Activated T-cell treated with anti-CD3 and anti-CD28 coated beads, Interleukin-2, amount 50 U/mL, for 1 hour (primary cell): ENCODE measurements at regions not wholly inside any gene's neighbourhood (a gene's known extent, or its start where the extent isn't known, plus 50 kb on each side); places are given as distances from the start of the nearest gene placed in this dataset.
A peak's percentile ranks its signal among the peaks of the same experiment; 100 is the strongest.

Source experiments
- DNase-seq: peaks from one replicate; pipeline ENCODE4 v3.0.0-alpha.2; 2020

DNA sequence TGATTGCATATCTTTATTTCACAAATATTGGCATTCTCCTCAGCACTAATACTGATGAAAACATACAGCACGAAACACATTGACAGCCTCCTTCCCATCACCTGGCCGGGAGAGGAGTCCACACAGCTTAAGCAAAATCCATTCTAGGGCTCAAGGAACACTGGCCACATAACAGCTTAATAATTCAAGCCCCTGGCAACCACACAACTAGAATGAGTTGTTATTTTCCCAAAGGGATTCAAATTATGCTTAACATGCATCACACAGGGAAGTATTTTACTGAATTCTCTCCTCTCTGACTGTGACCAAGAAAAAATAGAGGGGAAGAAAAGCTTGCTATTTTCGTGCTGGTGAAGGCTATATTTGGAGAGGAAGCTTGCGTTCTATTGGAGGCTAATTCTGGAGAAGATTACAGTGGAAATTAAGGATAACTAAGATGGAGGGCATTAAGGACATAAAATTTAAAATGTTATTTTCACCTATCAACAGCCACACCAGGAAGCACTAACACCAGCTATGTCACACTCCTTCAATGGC, 198.5 kb downstream of the ADGRG6 start:
- no peak for DNase-seq

DNA sequence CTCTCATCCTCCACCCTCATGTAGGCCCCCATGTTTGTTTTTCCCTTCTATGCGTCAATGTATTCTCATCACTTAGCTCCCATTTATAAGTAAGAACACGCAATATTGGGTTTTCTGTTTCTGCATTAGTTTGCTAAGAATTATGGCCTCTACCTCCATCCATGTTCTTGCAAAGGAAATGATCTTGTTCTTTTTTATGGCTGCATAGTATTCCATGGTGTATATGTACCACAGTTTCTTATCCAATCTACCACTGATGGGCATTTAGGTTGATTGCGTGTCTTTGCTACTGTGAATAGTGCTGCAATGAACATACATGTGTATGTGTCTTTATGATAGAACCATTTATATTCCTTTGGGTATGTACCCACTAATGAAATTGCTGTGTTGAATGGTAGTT, 200.0 kb downstream of the ADGRG6 start:
- no peak for DNase-seq

DNA sequence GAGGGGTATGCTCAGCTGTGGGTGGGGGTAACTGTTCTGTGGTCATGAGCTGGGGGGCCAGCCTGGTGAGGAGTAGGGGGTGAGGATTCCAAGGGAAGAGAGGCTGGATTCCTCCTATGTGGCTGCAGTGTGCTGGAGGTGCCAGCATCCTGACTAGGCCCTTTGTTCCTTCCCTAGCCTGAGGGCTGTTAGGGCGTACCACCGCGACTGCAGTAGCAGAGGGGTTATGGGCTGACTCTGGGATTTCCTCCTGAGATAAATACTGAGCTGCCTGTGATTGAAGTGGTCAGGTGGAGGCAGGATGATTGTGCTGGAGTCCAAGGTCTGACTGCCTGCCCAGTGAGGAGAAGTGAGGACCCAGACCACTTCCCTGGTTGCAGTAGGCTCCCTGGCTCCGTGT, 205.3 kb downstream of the ADGRG6 start:
- no peak for DNase-seq

DNA sequence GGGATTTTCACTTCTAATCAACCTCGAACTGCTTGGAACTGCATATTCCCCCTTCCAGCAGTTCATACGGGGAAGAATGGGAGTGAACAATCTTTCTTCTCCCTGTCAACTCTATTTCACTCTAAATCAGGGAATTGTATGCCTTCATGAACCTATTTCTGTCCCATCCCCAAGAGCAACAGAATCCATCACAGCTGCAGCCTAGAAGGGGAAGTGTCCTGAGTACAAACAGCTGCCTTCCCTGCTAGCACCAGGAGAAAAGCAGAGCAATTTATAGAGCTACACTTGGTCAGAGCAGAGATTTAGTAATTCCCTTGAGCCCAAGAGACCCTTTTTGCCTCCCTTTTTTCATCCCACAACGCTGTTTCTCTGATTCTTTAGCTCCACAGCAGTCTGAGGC, 208.4 kb downstream of the ADGRG6 start:
- no peak for DNase-seq

DNA sequence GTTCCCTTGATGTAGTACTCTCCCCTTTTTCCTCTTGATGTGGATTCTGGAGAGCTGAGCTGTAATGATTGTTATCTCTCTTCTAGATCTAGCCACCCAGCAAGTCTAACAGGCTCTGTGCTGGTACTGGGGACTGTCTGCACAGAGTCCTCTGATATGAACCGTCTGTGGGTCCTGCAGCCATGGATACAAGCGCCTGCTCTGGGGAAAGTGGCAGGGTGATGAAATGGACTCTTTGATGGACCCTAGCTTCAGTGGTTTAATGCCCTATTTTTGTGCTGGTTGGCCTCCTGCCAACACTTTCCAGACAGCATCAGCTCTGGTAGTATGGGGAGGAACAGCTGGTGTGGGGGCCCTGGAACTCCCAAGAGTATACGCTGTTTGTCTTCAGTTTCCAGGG, 216.3 kb downstream of the ADGRG6 start:
- no peak for DNase-seq

DNA sequence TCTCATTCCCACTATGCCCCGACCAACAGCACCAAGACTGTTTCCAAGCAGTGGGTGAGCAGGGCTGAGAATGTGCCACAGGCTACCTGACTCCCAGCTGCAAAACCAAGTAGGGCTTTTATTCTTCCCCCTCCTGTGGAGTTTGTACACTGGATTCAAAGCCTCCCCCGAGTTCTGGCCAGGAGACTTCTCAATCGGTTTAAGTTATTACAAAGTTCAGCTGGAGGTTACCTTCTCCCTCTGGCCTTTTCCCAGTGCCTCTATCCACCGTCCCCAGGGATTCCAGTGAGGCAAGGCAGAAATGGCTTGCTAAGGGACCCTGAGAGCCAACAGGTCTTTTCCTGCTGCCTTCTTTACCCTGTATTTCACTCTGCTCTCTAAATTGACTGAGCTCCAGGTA, 217.0 kb downstream of the ADGRG6 start:
- DNase-seq, result no peak

DNA sequence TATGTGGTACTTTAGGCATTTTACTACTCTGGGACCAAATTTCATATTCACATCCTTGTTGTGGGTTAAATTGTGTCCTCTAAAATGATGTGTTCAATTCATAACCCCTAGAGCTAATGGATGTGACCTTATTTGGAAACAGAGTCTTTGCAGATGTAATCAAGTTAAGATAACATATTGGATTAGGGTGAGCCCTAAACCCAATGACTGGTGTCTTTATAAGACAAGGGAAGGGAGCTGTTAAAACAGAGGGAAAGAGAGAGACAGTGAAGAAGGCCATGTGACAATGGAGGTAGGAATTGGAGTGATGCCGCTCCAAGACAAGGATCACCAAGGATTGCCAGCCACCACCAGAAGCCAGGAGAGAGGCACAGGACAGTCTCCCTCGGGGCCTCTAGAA, 220.0 kb downstream of the ADGRG6 start:
- DNase-seq, result no peak

DNA sequence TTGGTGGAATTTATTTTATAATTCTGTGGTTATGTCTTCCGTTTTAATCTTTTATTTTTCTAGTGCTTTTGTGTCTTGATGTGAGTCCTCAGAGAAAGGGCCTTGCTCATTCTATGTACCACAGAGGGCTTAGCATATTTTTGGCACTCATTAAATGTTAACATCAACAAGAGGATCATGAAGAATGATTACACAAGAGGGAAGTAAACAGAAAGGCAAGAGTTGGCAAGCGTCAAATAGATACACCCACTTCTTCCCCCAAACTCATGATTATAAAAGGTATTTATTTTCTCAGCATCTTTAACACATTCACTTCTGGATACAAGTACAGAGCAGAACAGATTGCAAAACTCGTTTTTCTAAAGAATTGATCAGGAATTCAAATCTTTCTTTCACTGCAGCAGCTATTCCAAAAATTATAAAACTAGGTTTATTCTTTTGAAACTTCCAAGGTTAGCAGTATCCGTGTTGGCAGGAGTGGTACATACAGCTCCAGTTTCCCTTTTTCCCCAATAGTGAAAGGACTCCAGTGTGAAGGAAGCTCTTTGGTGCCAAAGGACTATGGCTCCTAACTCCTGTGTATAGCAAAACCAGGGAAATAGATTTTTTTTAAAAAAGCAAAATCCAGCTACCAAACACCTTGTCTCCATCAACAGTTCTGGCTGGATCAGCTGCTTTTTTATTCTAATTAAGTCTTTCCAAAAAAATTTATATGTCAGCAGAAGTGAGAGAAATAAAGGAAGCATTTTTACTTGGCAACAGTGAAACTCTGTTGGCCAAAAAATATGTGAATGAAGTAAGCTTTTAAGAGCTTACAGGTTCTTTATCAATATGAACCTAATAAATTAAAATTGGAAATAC, 221.9 kb downstream of the ADGRG6 start:
- DNase-seq, result no peak

DNA sequence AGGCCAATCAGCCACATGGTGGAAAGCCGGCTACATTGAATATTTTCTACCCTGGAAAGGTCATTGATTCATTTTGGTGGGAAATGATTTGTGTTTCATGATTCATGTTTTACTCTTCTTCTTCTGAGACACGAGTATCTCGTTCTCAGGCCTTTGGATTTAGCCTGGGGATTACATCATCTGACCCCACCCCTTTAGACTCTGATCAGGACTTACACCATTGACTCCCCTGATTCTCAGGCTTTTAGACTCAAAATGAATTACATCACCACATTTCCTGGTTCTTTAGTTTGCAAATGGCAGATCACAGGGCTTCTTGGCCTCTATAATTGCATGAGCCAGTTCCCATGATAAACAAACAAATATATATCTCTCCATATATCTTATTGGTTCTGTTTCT, 228.8 kb downstream of the ADGRG6 start:
- no peak for DNase-seq

DNA sequence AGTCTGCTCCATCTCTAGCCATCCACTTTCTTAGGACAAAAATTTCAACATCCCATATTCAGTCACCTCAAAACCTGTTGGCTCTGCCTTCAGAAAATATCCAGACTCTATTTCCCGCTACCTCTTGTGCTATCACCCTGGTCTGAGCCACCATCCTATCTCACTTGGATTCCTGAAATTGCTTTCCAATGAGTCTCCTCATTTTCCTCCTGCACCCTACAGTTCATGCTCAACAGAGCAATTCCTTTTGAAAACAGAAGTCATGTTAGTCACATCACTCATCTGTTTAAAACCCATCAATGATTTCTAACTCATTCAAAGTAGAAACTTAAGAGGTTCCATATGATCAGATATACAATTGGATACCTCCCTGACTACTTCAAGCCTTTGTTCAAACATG, 229.9 kb downstream of the ADGRG6 start:
- no peak for DNase-seq

DNA sequence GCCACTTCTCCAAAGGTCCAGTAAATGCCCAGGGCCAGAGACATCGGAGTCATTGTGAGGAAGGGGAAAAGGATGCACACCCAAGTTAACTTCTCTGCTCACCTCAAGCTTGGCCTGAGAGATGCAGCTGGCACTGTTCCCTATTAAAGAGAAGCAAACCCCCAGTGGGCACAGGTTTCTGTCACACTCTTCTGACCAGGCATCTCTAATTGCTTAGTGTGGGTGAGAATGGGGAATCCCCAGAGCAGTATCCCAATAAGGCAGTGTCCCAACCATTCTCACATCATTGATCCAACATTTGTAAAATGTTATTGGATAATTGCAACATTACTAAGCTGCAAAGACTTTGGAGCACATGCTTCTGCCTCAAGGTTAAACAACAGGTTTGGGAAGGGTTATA, 232.3 kb downstream of the ADGRG6 start:
- no peak for DNase-seq

DNA sequence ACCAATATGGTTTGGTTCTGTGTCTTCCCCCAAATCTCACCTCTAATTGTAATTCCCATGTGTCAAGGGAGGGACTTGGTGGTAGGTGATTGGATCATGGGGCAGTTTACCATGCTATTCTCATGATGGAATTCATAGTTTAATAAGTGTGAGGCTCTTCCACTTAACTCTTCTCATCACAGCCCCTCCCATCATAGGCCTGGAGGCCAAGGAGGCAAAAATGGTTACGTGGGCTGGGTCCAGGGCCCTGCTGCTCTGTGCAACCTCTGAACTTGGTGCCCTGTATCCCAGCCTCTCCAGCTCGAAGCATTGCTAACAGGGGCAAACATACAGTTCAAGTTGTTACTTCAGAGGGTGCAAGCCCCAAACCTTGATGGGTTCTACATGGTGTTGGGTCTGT, 232.7 kb downstream of the ADGRG6 start:
- no peak for DNase-seq

DNA sequence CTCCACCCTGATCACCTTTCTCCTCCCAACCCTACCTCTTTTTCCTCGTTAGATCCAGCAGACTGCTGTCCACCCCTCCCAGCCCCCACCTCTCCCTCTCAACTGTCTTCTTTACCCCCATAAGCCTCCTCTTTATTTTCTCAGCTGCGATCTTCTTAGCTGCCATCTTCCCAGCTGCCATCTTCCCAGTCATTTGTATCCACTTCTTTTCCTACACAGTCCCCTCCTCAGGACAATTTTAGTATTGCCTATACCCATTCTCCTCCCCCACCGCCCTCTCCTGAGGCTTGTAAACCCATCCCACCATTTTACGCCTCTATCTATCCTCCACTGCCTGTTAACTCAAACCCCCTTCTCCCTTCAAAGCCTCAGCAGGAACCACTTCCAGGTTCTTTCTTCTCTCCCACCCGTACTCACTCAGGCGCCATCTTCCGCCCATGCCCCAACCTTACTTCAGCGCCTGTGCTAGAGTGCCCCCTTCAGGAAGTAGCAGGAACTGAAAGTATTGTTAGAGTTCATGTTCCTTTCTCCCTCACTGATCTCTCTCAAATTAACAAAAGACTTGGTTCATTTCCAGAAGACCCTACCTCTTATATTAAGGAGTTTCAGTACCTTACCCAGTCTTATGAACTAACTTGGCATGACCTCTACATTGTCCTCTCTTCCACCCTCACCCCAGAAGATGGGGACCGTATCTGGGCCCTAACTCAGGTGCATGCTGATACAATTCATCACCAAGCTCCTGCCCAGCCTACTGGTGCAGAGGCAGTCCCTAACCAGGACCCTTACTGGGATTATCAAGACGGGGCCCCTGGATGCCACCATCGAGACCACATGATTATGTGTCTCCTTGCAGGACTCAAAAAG, 236.0 kb downstream of the ADGRG6 start:
- DNase-seq, result no peak

DNA sequence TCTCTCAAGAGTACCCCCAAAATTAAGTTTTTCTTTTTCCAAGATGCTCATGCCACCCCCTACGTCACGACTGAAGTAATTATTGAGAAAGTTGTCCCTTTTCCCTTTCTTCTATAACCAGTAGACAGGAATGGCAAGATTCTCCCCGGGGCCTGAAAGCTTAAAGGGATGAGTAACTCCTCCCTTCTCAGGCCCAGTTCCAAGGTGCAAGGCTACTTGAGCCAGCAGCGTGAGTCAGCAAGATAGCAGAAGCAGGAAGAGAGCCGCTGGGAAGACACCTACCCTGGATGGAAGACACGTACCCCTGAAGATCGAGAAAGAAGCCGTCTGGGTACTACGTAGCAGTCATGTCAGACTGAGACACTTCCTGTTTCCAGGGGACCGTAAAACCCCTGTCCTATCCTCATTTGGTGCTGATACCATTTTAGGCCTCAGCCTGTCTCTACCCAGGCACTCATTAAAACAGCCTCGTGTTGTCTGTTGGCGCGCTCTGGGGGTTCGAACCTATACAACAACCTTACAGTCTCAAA, 241.0 kb downstream of the ADGRG6 start:
- no peak for DNase-seq

DNA sequence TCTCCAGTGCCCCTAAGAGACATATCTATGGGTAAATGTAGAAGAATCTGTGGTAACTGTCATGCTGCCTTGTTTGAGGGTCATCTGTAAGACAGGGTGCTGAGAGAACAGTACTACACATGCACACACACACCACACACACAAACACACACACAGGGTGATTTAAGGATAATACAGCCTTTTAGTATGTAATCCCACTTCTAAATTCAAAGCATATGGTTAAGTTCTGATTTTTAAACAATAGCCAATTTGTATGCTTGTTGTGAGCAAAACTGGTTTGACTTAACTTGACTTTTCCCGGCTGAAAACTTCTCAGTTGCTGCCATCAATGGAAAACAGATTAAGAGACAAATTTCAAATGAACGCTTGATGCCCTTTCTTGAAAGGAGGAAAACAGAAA, 241.8 kb downstream of the ADGRG6 start:
- no peak for DNase-seq

DNA sequence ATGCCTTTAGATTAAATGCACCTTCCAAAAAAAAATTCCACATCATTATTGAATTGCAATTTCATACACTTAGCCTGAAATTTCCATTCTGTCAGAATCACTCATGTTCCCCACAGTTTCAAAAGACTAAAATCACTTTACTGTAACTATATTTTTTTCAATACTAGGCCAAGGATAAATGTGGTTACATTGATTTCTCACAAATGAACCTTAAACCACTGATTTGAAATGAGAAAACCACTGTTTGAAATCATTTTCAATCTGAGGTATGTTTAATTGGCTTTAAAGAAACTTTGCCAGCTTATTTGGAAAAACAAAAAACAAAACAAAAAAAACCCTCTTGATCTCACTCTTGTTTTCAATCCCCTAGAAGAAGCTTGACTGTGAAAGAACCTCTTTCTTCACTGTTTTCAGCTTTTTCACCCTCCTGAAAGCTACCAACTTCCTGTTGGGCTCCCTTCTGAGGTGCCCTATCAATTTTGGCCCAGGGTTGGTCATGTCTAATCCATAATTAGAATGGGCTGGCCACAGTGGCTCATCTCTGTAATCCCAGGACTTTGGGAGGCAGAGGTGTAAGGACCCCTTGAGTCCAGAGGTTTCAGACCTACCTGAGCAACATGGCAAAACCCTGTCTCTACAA, 242.5 kb downstream of the ADGRG6 start:
- no peak for DNase-seq

DNA sequence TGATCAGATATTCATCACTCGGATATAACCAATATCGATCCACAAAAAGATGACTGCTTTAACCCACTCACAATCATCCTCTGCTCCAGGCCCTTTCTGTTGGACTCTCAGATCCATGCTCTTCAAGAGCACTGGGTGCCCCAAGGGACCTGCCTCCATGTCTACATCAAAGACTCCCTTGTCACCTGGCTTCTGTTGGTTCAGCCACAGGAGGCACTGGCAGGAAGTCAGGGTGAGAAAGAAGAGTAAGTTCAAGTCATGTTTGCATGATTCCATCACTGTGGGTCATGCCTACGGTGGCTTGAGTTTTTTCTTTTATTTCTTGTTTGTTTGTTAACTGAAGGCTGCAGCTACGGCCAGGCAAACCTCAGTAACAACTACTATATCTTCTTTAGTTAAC, 243.3 kb downstream of the ADGRG6 start:
- no peak for DNase-seq

DNA sequence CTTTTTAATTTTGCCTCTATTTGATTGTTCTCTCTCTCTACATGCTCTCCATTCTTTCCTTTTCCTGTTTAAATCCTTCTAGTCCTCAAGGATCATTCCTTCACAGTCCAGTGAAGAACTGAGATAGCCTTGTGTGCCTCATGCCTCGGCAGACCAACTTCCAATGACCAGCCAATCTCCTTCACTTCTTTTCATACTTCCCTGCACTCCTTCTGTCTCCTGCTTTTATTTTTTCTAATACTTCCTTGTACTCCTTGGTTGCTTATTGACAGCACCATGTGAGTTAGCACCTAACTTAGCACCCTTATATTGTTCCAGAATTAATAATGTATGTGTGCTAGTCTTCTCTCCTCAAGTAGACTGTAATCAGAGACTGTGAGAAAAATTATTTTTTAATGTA, 246.8 kb downstream of the ADGRG6 start:
- DNase-seq, result no peak

DNA sequence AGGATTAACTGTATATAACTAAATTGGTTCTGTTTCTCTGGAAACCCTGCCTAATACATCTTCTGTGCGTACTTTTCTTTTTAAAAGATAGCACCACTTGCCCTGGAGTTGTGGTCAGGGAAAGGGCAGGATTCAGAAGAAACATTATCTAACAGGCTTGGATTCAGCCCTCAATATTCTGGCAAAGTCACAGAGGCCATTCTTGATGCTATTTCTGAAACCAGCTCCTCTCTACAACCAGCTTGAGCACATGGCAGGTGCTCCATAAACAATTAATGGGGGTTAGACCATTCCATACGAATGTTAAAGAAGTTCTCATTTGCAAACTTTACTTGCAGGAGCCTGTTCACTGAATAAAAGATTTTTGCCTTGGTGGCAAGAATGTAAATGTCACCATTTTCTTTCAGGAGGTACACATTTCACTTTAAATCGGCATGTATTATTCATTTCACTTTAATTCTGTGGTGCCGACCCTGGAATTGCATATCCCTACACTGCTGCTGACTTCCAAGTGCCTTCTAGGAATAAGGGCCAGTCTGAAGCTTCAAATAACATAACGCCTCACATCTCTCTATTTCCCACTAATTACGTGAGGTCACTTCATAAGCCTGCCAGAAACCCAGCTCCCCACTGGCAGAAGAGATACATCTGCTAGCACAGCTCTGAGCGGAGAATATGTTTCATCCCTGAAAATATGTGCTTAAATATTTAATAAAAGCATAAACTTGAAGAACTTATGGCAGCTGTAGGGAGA, 248.7 kb downstream of the ADGRG6 start:
- DNase-seq, result no peak

DNA sequence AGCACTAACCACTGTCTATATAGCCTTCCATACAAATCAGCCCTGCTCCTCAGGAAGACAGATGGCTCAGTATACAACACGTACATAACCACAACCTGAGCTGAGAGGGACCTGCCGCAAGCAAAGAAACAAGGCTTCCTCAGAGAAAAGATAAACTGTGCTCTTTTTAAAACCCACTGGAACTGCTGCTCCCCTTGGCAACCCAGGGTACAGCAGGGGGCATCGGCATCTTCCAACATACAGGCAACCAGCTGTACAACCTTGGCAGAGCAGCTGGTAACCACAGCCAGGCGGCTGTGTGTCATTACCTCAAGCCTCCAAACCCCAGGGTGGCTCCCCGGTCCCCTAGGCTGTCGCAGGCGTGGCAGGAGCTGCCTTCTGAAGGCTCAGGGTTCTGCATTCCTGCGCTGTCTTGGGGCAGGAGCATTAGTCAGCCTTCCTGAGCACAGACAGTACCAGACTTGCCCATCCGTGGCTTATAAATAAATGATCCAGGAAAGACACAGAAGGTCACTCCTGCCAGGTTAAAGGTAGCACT, 249.5 kb downstream of the ADGRG6 start:
- peak; percentile 62 for DNase-seq

DNA sequence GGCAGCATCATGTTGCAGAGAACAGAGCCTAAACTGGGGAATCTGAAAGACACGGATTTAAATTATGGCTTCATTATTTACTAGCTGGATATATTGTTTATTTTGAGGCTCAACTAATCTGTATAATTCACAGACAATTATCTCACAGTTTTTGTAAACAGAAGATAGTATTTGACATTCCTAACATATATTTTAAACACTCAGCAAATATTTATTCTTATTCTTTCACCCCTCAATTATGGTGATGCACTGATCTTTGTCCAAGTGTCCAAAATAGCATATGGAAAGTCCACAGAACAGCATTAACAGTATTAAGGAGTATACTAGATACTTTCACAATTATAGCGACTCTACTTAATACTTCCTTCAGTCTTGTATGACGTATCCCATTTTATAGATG, 257.0 kb downstream of the ADGRG6 start:
- no peak for DNase-seq
